ENCODE measurements at regions not wholly inside any gene's neighbourhood (a gene's known extent, or its start where the extent isn't known, plus 50 kb on each side); places are given as distances from the start of the nearest gene placed in this dataset.

DNA sequence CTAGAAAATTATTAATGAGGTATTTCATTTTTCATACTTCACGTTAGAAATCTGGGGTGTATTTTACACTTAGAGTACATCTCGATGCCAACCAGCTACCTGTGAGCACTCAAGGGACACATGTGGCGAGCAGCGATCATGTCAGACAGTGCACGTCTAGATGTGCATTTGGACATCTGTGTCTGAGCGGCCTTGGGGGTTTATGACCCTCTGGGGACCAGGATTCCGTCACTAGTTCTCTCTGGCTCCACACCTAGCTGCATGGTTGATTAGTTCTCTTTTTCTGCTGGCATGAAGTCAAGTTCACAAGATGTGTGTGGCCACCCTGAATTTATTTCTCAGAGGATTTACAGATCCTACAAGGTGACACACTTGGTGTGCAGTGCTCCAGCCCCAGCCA, 192.2 kb downstream of the TSN start:
- ChIA-PET CTCF (interaction anchor here (0.6 to 1.6 kb wide), 2 partner anchors 136 to 1593 kb away, joined by 3 read pairs; no protein-coding TSS in a partner anchor), POLR2A (no interaction called here)
- no TSS peak for BruUV-seq (replicated peaks)
- Mint-ChIP-seq H3K36me3 (ENCODE audit: insufficient read depth, unreplicated experiment) (no peaks in the 10 kb centered on the region), H3K4me1 (ENCODE audit: insufficient read depth, unreplicated experiment) (peaks cover 24% of the 10 kb centered on the region), H3K27ac (ENCODE audit: low read depth, unreplicated experiment) (no peak overlapping the region), H3K4me3 (ENCODE audit: unreplicated experiment) (no peak overlapping the region), H3K9me3 (ENCODE audit: unreplicated experiment) (no peaks in the 10 kb centered on the region), H3K27me3 (ENCODE audit: insufficient read depth, unreplicated experiment) (no peaks in the 10 kb centered on the region)
- TF ChIP-seq, protein P1, sequence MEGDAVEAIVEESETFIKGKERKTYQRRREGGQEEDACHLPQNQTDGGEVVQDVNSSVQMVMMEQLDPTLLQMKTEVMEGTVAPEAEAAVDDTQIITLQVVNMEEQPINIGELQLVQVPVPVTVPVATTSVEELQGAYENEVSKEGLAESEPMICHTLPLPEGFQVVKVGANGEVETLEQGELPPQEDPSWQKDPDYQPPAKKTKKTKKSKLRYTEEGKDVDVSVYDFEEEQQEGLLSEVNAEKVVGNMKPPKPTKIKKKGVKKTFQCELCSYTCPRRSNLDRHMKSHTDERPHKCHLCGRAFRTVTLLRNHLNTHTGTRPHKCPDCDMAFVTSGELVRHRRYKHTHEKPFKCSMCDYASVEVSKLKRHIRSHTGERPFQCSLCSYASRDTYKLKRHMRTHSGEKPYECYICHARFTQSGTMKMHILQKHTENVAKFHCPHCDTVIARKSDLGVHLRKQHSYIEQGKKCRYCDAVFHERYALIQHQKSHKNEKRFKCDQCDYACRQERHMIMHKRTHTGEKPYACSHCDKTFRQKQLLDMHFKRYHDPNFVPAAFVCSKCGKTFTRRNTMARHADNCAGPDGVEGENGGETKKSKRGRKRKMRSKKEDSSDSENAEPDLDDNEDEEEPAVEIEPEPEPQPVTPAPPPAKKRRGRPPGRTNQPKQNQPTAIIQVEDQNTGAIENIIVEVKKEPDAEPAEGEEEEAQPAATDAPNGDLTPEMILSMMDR (IDR thresholded peaks at IDR 0.05; ENCODE audit: unreplicated experiment): no peak
- no peak for DNase-seq (ENCODE audit: unreplicated experiment)
- intact Hi-C loops (cut with micrococcal nuclease): no loop called here

- Mint-ChIP-seq H3K27ac (ENCODE audit: low read depth, unreplicated experiment) (no peak overlapping the region), H3K4me1 (ENCODE audit: insufficient read depth, unreplicated experiment) (peaks cover 18% of the 10 kb centered on the region), H3K36me3 (ENCODE audit: insufficient read depth, unreplicated experiment) (no peaks in the 10 kb centered on the region), H3K27me3 (ENCODE audit: insufficient read depth, unreplicated experiment) (no peaks in the 10 kb centered on the region), H3K9me3 (ENCODE audit: unreplicated experiment) (peaks cover 8% of the 10 kb centered on the region), H3K4me3 (ENCODE audit: unreplicated experiment) (no peak overlapping the region)
- DNase-seq (ENCODE audit: unreplicated experiment): no peak
- no TSS peak for BruUV-seq (replicated peaks)
- intact Hi-C loops (cut with micrococcal nuclease): no loop called here
- TF ChIP-seq, protein P1 (IDR thresholded peaks at IDR 0.05; ENCODE audit: unreplicated experiment): no peak
- POLR2A ChIA-PET: no interaction called here
- CTCF ChIA-PET: interaction anchor here (1.6 kb wide), 1 partner anchor 138 kb away, joined by 3 read pairs; no protein-coding TSS in a partner anchor
These were observed 193.8 kb downstream of the TSN start for GRCh38 chr2:121949271-121949670.

DNA sequence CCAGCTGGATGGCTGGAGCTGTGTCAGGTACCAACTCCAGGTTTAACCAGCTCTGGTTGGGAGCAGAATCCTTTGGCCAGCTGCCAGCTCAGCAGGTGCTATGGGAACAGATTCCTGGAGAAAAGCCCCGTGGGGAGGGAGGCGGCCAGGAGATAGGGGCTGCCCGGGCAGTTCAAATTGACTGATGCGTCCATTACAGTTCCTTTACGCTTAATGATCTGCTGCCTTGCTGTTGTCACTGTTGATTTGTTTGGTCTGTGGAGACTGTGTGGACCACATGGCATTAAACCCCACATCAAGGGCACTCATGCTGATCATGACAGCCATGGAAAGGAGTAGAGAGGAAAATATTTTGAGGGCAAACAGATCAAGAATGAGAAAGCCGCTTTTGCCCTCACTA, 200.0 kb downstream of the TSN start:
- DNase-seq (ENCODE audit: unreplicated experiment): peak; percentile 9
- POLR2A ChIA-PET: no interaction called here
- no peaks in the 10 kb centered on the region for H3K27me3 Mint-ChIP-seq (ENCODE audit: insufficient read depth, unreplicated experiment)
- TF ChIP-seq, protein P1 (IDR thresholded peaks at IDR 0.05; ENCODE audit: unreplicated experiment): no peak
- no peak overlapping the region for H3K27ac Mint-ChIP-seq (ENCODE audit: low read depth, unreplicated experiment)
- no peaks in the 10 kb centered on the region for H3K4me1 Mint-ChIP-seq (ENCODE audit: insufficient read depth, unreplicated experiment)
- no peaks in the 10 kb centered on the region for H3K36me3 Mint-ChIP-seq (ENCODE audit: insufficient read depth, unreplicated experiment)
- H3K4me3 Mint-ChIP-seq (ENCODE audit: unreplicated experiment): no peak overlapping the region
- intact Hi-C loops (cut with micrococcal nuclease): no loop called here
- no TSS peak for BruUV-seq (replicated peaks)
- CTCF ChIA-PET: no interaction called here
- H3K9me3 Mint-ChIP-seq (ENCODE audit: unreplicated experiment): peaks cover 8% of the 10 kb centered on the region

GRCh38 chr2:121955872-121956271, 200.4 kb downstream of the TSN start:
- intact Hi-C loops (cut with micrococcal nuclease): no loop called here
- no TSS peak for BruUV-seq (replicated peaks)
- Mint-ChIP-seq H3K4me3 (ENCODE audit: unreplicated experiment) (no peak overlapping the region), H3K4me1 (ENCODE audit: insufficient read depth, unreplicated experiment) (no peaks in the 10 kb centered on the region), H3K36me3 (ENCODE audit: insufficient read depth, unreplicated experiment) (no peaks in the 10 kb centered on the region), H3K27ac (ENCODE audit: low read depth, unreplicated experiment) (no peak overlapping the region), H3K9me3 (ENCODE audit: unreplicated experiment) (peaks cover 8% of the 10 kb centered on the region), H3K27me3 (ENCODE audit: insufficient read depth, unreplicated experiment) (no peaks in the 10 kb centered on the region)
- CTCF ChIA-PET: no interaction called here
- POLR2A ChIA-PET: interaction anchor here (0.8 kb wide), 1 partner anchor 12 kb away, joined by 3 read pairs; no protein-coding TSS in a partner anchor
- no peak for DNase-seq (ENCODE audit: unreplicated experiment)
- TF ChIP-seq, protein P1 (IDR thresholded peaks at IDR 0.05; ENCODE audit: unreplicated experiment): no peak
